ENCODE measurements at regions not wholly inside any gene's neighbourhood (a gene's known extent, or its start where the extent isn't known, plus 50 kb on each side); places are given as distances from the start of the nearest gene placed in this dataset.

- TF ChIP-seq GABPA (IDR thresholded peaks at IDR 0.05; ENCODE audit: borderline replicate concordance, insufficient read depth, low read length), result no peak
- no peak for TF ChIP-seq SIX5 (IDR thresholded peaks at IDR 0.05; ENCODE audit: low read depth, low read length)
- TF ChIP-seq CTCF (IDR thresholded peaks at IDR 0.05; ENCODE audit: control extremely low read depth in 1 of 3, insufficient read depth in 1 of 3, low read depth in 1 of 3, low read length in 3 of 3), result no peak
Observed at GRCh38 chr11:80307676-80308075, 866.8 kb upstream of the TENM4 start.

Data from H1 (cell line).